GM15510 (cell line): ENCODE measurements at regions not wholly inside any gene's neighbourhood (a gene's known extent, or its start where the extent isn't known, plus 50 kb on each side); places are given as distances from the start of the nearest gene placed in this dataset.

Experiments used
- POLR2A ChIP-seq: IDR thresholded peaks from 3 replicates; pipeline ENCODE4 v1.6.1; 2011; ENCODE audit warnings: borderline replicate concordance; ENCODE audit not compliant: insufficient read length; ENCODE audit errors: extremely low read depth

DNA sequence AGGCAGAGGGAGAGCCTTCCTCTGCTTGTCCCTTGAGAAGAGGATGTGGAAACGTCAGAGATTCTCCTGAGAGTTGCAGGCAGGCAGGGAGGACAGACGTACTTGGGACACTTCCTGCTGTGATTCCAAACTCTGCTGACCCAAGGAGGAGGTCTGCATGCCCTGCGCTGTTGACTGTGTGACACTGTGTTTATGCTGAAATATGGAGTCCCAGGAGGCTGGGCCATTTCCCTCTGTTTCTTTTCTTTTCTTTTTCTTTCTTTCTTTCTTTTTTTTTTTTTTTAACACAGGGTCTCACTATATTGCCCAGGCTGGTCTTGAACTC, 63.5 kb upstream of the BHLHE23 start:
- no peak for TF ChIP-seq POLR2A

DNA sequence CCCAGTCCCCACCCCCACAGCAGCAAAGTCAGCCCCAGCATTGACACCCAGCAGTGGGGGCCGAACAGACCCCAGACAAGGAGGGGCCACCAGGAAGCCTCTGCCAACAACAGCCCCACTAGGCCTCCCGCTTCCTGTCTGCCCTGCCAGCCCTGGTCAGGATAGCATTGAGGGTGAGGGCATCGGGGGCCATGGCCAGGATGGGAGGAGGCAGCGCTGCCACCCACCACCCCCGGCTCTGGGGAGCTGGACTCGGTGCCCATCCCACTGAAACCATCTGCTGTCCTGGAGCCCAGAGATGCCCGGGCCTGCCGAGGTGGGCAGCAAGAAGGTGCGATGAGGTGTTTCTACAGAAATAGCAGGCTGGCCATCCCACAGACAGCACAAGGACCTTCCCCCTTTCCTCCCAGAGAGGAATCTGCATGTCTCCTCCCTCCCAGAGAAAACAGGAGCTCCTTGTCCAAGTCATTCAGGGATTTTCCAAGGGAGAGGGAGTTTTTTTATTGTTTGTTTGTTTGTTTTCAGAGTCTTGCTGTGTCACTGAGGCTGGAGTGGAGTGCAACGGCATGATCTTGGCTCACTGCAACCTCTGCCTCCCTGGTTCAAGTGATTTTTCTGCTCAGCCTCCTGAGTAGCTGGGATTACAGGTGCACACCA, 62.1 kb upstream of the BHLHE23 start:
- no peak for TF ChIP-seq POLR2A

DNA sequence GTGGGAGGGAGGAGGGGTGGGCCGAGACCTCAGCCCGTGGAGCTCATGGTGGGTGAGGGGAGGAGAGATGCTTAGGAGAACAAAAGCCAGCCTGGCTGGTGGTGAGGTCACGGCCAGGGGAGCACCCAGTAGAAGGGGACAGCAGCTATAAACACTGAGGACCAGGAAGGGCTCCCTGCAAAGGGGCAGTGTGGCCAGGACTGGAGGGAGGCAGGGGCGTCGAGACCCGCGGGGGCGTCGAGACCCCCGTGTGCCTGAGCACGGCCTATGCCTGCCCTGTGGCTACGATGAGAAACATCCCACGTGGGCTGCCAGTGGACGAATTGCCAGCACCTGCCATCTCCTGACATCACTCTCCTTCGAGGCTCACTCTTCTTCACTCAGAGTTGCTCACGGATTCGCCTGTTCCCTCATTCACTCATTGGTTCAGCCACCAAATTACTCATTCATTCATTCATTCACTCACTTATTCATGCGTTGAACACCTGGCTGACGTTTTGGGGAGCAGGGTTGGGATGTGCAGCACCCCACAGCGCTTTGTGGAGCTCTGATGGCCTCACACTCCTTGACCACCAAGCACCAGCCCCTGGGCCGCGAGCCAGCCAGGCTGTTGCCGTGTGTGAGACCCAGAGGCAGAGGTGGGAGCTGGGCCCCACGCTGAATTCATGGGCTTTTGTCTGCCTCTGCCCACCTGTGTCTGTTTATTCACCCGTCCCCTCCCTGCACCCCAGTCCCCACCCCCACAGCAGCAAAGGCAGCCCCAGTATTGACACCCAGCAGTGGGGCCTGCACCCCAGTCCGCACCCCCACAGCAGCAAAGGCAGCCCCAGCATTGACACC, 61.2 kb upstream of the BHLHE23 start:
- no peak for TF ChIP-seq POLR2A

DNA sequence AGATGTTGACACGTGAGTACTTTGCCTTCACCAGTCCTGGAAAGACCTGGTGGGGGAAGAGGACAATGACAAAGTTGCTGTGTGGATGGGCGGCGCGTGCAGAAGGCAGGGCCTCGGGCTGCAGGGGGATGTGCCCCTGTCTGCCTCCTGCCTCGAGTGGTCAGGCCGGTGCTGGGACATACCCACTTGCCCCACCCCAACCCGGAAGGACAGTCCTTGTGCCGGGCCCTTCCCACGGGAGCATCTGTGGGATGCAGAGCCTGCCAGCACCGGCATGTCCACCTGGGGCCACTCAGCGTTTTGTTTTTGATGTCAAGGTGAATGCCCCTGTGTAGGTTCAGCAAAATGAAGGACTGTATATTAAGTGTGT, 60.5 kb upstream of the BHLHE23 start:
- no peak for TF ChIP-seq POLR2A

GRCh38 chr20:63066506-63067265, 59.9 kb upstream of the BHLHE23 start:
- TF ChIP-seq POLR2A, result no peak

DNA sequence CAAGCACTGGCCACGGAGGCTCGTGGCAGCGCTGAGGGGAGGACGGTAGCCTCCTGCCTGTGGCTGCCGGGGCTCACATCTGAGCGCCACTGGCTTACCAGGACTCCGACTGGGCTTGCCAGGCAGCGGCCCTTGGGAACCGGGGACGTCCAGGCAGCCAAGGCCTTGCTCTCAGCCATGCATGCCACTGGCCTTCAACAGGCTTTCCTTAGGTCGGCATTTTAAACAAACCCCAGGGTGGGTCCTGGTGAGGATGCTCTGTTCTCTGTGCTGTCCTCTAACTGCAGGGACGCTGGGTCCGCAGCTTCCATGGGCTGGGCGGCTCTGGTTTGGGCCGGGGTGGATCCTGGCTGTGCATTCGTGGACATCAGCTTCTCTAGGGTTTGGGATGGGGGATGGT, 59.1 kb upstream of the BHLHE23 start:
- TF ChIP-seq POLR2A, result no peak

DNA sequence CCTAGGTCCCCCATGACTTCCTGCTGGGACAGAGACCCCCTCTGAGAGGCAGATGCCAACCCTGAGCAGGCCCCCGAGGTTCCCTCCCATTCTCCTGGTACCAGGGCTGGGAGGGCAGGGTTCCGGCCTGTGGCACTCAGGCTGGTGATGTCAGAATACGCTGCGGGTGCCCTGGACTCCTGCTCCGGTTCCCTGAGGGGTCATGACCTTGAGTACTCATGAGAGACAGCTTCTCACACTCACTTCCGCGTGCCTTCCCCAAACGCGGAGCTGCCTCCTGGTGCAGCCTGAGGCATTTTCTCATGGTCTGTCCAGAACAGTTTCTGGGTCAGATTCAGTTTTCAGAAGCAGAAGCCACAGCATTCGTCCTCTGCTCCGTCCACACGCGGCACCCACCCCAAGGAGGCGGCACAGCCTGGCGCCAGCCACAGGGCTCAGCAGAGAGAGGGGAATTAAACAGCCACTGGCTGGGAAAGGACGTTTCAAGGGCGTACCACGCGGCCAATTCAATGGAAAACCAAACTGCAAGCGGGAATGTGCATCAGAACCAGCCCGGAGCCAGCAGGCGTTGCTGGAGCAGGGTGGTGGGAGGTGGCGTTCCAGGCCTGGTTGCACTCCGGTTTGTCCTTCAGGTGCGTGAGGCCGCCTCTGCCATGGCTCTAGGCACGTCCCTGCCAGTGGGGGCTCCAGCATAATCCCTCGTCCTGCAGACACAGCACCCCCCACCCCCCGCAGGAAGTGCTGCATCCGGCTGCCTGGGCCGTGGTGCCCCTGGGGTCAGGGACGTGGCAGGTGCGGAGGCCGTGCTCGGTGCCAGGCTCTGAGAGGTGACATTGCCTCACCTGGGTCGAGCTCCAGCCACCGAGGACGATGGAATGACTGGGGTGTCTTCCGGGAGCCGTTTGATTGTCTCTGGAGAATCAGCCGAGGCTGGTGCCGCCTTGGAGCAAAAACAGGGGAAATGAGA, 58.3 kb upstream of the BHLHE23 start:
- no peak for TF ChIP-seq POLR2A

DNA sequence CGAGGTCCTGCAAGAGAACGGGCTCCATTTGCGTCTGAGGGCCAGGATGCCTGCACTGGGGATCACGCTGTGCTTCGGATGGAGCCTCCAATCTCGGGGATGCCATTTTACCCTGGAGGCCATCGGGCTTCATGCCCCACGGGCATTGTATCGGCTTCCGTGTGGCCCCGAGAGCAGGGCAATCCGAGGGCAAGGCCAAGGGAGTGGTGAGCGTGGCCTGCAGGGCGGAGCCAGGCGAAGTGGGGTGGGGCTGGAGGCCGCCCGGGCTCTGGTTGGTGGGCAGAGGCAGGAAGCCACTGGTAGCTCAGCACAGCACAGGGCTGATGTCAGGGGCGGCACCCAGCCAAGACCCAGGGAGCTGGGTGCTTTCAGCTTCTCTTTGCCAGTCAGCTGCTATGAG, 57.5 kb upstream of the BHLHE23 start:
- TF ChIP-seq POLR2A, result no peak

DNA sequence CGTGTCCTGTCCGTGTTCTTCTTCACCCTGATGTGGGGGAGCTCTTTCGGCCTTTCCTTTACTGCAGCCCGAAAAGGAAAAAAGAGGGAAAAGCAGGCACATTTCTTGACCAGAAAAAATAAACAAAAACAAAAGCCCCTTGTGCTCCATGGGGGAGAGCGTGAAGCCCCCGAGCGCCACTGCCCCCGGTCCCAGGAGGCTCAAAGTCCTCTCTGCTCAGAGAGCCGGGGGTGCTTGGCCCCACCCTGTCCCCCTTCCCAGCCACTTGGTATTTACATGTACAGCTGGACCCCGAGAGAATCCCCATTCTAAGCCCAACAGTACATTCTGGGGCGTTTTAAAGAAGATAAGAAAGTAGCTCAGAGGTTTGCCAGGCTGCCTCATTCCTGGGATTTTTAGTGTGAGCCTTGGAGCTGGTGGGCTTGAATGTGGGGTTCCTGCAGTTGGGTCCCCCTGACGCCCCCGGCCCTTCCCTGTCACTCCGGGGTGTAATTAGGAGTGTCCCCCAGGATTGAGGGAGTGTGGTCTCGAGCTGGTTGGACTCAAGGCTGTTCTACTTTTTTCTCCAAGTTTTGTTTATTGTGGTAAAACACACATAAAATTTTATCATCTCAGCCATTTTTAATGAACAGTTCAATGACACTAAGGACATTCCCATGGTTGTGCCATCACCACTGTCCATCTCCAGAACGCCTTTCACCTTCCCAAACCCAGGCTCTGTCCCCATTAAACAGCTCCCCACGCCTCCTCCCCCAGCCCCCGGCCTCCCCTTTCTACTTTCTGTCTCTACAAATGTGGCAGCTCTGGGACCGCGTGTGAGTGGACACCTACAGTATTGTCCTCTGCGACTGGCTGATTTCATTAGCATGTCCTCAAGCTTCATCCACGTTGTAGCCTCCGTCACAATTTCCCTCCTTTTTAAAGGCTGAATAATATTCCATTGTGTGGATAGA, 55.7 kb upstream of the BHLHE23 start:
- TF ChIP-seq POLR2A, result no peak

- no peak for TF ChIP-seq POLR2A
Observed at GRCh38 chr20:63061771-63062100, 55.0 kb upstream of the BHLHE23 start.

- TF ChIP-seq POLR2A, result no peak
Observed at GRCh38 chr20:63061051-63061770, 54.4 kb upstream of the BHLHE23 start.

DNA sequence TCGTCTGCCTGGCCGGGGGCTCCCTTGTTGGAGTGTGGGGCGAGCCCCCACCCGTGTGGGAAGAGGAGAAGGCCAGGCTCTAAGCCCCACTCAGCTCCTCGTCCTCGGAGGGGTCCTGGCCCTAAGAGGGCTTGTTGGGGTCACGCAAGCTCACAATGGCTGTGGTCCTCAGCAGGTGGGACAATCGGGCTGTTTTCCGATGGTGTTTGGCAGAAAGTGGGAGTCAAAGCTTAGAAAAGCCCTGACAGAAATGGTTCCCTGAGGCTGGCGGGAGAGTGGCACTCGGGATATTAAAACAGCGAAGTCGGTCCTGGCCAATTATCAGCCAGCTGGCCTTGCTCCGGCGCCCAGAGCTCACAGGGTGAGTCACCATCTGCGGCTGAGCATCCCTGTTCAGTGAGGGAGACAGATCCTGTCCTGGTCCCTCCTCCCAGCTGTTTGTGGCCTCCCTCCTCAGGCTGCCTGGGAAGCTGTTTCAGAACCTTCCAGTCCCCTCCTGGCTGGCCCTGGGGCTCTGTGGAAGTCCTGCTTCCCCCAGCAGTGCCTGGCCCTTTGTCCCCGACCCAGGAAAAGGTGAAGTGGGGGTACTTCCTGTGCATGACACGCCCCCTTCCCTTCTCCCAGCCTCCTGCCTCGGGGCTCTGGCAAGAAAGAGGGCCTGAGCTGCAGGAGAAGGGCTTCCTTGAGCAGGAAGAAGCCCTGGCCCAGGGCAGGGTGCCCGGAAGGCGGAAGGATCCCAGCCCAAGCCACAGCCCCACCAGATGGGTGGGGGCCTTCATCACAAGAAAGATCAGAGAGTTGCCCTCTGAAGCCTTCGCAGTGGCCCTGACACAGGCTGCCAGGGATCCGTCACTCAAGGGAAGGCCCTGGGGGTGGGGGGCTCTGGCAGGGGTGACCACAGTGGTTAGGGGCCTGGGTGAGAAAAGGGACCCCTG, 53.6 kb upstream of the BHLHE23 start:
- no peak for TF ChIP-seq POLR2A
